GM06990 (cell line): ENCODE measurements at regions not wholly inside any gene's neighbourhood (a gene's known extent, or its start where the extent isn't known, plus 50 kb on each side); places are given as distances from the start of the nearest gene placed in this dataset.

Source experiments
- DNase-seq: peaks from one replicate; pipeline ENCODE4 v3.0.0-alpha.2; 2011; ENCODE audit not compliant: insufficient read length; ENCODE audit errors: extremely low read depth
- H3K27me3 ChIP-seq: replicated peaks from 2 replicates; pipeline ENCODE4 v1.6.0; 2011; ENCODE audit warnings: low read length; ENCODE audit not compliant: control insufficient read depth, insufficient read depth
- H3K36me3 ChIP-seq: 2 replicates; pipeline ENCODE4 v1.5.1; 2011; ENCODE audit warnings: low read length; ENCODE audit not compliant: control insufficient read depth, insufficient read depth
- H3K4me3 ChIP-seq: replicated peaks from 2 replicates; pipeline ENCODE4 v1.5.1; 2011; ENCODE audit warnings: low read depth, mild to moderate bottlenecking, control low read depth, low read length
- CTCF ChIP-seq: IDR thresholded peaks from 2 replicates; pipeline ENCODE4 v1.5.1; 2011; ENCODE audit warnings: low read length, control low read depth, mild to moderate bottlenecking, inconsistent platforms; ENCODE audit not compliant: insufficient read depth, poor library complexity, severe bottlenecking

GRCh38 chr11:119804698-119805097 is 75.7 kb upstream of the NECTIN1 start:
- TF ChIP-seq CTCF: no peak
- H3K36me3 ChIP-seq: no peaks in the 10 kb centered on the region; the same call in 1 of the 2 replicates
- H3K4me3 ChIP-seq: no peak overlapping the region
- H3K27me3 ChIP-seq: no peaks in the 10 kb centered on the region
- no peak for DNase-seq

GRCh38 chr11:119803726-119804294 is 74.8 kb upstream of the NECTIN1 start:
- no peaks in the 10 kb centered on the region for H3K27me3 ChIP-seq
- no peak for TF ChIP-seq CTCF
- no peak for DNase-seq

GRCh38 chr11:119803139-119803538 is 74.1 kb upstream of the NECTIN1 start:
- DNase-seq: no peak
- H3K27me3 ChIP-seq: no peaks in the 10 kb centered on the region
- H3K36me3 ChIP-seq: no peaks in the 10 kb centered on the region; the same call in 1 of the 2 replicates
- no peak overlapping the region for H3K4me3 ChIP-seq
- no peak for TF ChIP-seq CTCF

More at GRCh38 chr11:119803726-119804294, 74.8 kb upstream of the NECTIN1 start:
- no peak overlapping the region for H3K4me3 ChIP-seq
- H3K36me3 ChIP-seq: no peaks in the 10 kb centered on the region; the same call in 1 of the 2 replicates

GRCh38 chr11:119802670-119803069 is 73.7 kb upstream of the NECTIN1 start:
- no peak for TF ChIP-seq CTCF
- no peak for DNase-seq
- no peaks in the 10 kb centered on the region for H3K27me3 ChIP-seq

GRCh38 chr11:119800619-119801018 is 71.6 kb upstream of the NECTIN1 start:
- TF ChIP-seq CTCF: no peak
- DNase-seq: no peak
- Histone ChIP-seq H3K27me3 (no peaks in the 10 kb centered on the region), H3K4me3 (no peak overlapping the region), H3K36me3 (no peaks in the 10 kb centered on the region; the same call in 1 of the 2 replicates)

More at GRCh38 chr11:119802670-119803069, 73.7 kb upstream of the NECTIN1 start:
- H3K4me3 ChIP-seq: no peak overlapping the region
- H3K36me3 ChIP-seq: no peaks in the 10 kb centered on the region; the same call in 1 of the 2 replicates

GRCh38 chr11:119800171-119800570 is 71.2 kb upstream of the NECTIN1 start:
- no peak overlapping the region for H3K4me3 ChIP-seq
- H3K36me3 ChIP-seq: no peaks in the 10 kb centered on the region; the same call in 1 of the 2 replicates
- no peak for DNase-seq
- no peaks in the 10 kb centered on the region for H3K27me3 ChIP-seq
- TF ChIP-seq CTCF: no peak
